Activated T-cell treated with anti-CD3 and anti-CD28 coated beads, Interleukin-2, amount 50 U/mL, for 72 hours (primary cell): ENCODE measurements at regions not wholly inside any gene's neighbourhood (a gene's known extent, or its start where the extent isn't known, plus 50 kb on each side); places are given as distances from the start of the nearest gene placed in this dataset.

Experiments used
- ATAC-seq, 2 donors: fragments of 150-1000 bp; cut with Tn5 transposase; replicated peaks in 1 of 2; 2 replicates each; pipeline ENCODE4 v1.10.0; 2021; ENCODE audit warnings: moderate library complexity in 2 of 2, mild to moderate bottlenecking in 1 of 2
- DNase-seq, 2 donors: peaks; one replicate each; pipeline ENCODE4 v3.0.0; 2021 to 2022; ENCODE audit warnings: mixed read lengths in 1 of 2
- H3K27ac Mint-ChIP-seq: one replicate; pipeline ENCODE4 v1.8.0; 2022; ENCODE audit warnings: mild to moderate bottlenecking, moderate library complexity, mixed read lengths
- H3K27me3 Mint-ChIP-seq: one replicate; pipeline ENCODE4 v1.8.0; 2022; ENCODE audit warnings: low read depth, mixed read lengths
- H3K36me3 Mint-ChIP-seq, 2 donors: one replicate each; pipeline ENCODE4 v1.8.0; 2022; ENCODE audit warnings: mixed read lengths in 2 of 2, mild to moderate bottlenecking in 1 of 2; ENCODE audit not compliant: insufficient read depth in 2 of 2
- H3K4me1 Mint-ChIP-seq: one replicate; pipeline ENCODE4 v1.8.0; 2022; ENCODE audit warnings: low read depth, mixed read lengths
- H3K4me3 Mint-ChIP-seq, 2 donors: one replicate each; pipeline ENCODE4 v1.8.0; 2022; ENCODE audit warnings: mild to moderate bottlenecking in 2 of 2, mixed read lengths in 2 of 2, moderate library complexity in 2 of 2
- H3K9me3 Mint-ChIP-seq, 2 donors: one replicate each; pipeline ENCODE4 v1.8.0; 2022; ENCODE audit warnings: mixed read lengths in 2 of 2

- Mint-ChIP-seq H3K27me3 (peaks cover 19% of the 10 kb centered on the region), H3K4me3 (no peak overlapping the region), H3K27ac (no peak overlapping the region), H3K36me3 (peaks cover 0 to 2% of the 10 kb centered on the region in 2 donors), H3K4me1 (no peaks in the 10 kb centered on the region), H3K9me3 (peaks cover 2% of the 10 kb centered on the region in 2 donors)
- no peak for ATAC-seq
- no peak for DNase-seq
These were observed 51.8 kb upstream of the CASZ1 start for GRCh38 chr1:10848109-10848684.

GRCh38 chr1:10850026-10850425 lies 53.6 kb upstream of the CASZ1 start:
- no peak for ATAC-seq
- Mint-ChIP-seq H3K27ac (no peak overlapping the region), H3K27me3 (peaks cover 4% of the 10 kb centered on the region), H3K4me1 (no peaks in the 10 kb centered on the region), H3K4me3 (no peak overlapping the region), H3K36me3 (no peaks in the 10 kb centered on the region), H3K9me3 (no peaks in the 10 kb centered on the region)
- no peak for DNase-seq

GRCh38 chr1:10851024-10852013 lies 54.9 kb upstream of the CASZ1 start:
- H3K4me3 Mint-ChIP-seq, result no peak overlapping the region
- ATAC-seq, result no peak
- no peaks in the 10 kb centered on the region for H3K36me3 Mint-ChIP-seq
- no peak for DNase-seq
- no peaks in the 10 kb centered on the region for H3K9me3 Mint-ChIP-seq
- H3K27ac Mint-ChIP-seq, result no peak overlapping the region
- peaks cover 6% of the 10 kb centered on the region for H3K27me3 Mint-ChIP-seq
- no peaks in the 10 kb centered on the region for H3K4me1 Mint-ChIP-seq

DNA sequence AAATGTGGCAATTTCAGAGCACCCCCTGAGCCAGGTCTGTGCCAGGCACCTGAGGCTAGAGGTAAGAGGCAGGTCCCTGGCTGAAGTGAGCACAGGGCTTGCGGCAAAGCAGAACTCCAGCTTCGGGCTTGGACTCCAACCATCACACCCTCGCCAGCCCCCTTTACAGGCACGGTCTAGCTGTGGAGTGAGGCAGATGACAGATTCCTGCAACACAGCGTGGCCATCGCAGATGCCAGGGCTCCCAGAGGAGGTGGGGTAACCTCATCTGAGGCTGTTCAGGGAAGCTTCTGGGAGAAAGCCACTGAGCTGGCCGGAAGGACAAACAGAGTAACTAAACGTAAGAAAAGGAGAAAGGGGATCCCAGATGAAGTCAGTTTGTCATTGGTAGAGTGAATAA lies 55.6 kb upstream of the CASZ1 start:
- Mint-ChIP-seq H3K36me3 (no peaks in the 10 kb centered on the region), H3K4me1 (no peaks in the 10 kb centered on the region), H3K27ac (no peak overlapping the region), H3K9me3 (no peaks in the 10 kb centered on the region), H3K27me3 (peaks cover 6% of the 10 kb centered on the region), H3K4me3 (no peak overlapping the region)
- ATAC-seq (no peak), DNase-seq (no peak)

GRCh38 chr1:10852486-10852885 lies 56.0 kb upstream of the CASZ1 start:
- ATAC-seq, result no peak

GRCh38 chr1:10852998-10853520 lies 56.6 kb upstream of the CASZ1 start:
- DNase-seq (no peak), ATAC-seq (no peak)
- H3K27me3 Mint-ChIP-seq, result peaks cover 6% of the 10 kb centered on the region
- no peaks in the 10 kb centered on the region for H3K9me3 Mint-ChIP-seq
- no peak overlapping the region for H3K4me3 Mint-ChIP-seq
- H3K4me1 Mint-ChIP-seq, result no peaks in the 10 kb centered on the region
- no peaks in the 10 kb centered on the region for H3K36me3 Mint-ChIP-seq
- no peak overlapping the region for H3K27ac Mint-ChIP-seq

More at GRCh38 chr1:10852486-10852885, 56.0 kb upstream of the CASZ1 start:
- Mint-ChIP-seq H3K36me3 (no peaks in the 10 kb centered on the region), H3K4me1 (no peaks in the 10 kb centered on the region), H3K9me3 (no peaks in the 10 kb centered on the region), H3K27ac (no peak overlapping the region), H3K27me3 (peaks cover 6% of the 10 kb centered on the region), H3K4me3 (no peak overlapping the region)
- no peak for DNase-seq

- no peak for DNase-seq
- peak in 1 of 2 donors; percentile 29 for ATAC-seq
- H3K36me3 Mint-ChIP-seq, result no peaks in the 10 kb centered on the region
- no peak overlapping the region for H3K4me3 Mint-ChIP-seq
- H3K27ac Mint-ChIP-seq, result no peak overlapping the region
- peaks cover 6% of the 10 kb centered on the region for H3K27me3 Mint-ChIP-seq
- H3K9me3 Mint-ChIP-seq, result no peaks in the 10 kb centered on the region
- no peaks in the 10 kb centered on the region for H3K4me1 Mint-ChIP-seq
These were observed 57.3 kb upstream of the CASZ1 start for GRCh38 chr1:10853701-10854100.

DNA sequence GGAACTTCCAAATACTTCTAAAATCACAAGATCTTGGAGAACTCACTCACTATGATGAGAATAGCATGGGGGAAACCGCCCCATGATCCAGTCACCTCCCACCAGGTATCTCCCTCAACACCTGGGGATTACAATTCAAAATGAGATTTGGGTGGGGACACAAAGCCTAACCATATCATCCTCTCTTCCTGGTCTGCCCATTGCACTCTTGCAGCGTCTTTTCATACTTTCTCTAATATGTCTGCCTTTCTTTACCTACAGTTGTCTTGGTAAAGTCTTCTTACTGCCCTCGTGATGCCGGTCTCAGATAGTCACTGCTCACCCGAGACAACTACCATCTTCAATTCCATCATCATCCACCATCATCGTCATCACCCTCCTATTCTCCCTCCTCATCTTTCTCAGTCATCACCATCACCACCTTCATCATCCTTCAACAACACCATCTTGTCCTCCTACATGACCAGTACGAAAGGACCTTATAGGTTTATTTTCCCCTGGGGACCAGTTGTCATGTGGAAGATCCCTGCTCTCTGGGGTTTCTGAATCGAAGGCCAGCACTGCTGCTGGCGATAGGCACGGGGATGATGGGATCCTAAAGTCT lies 58.5 kb upstream of the CASZ1 start:
- Mint-ChIP-seq H3K9me3 (no peaks in the 10 kb centered on the region), H3K36me3 (no peaks in the 10 kb centered on the region), H3K27me3 (peaks cover 11% of the 10 kb centered on the region), H3K4me3 (no peak overlapping the region), H3K4me1 (no peaks in the 10 kb centered on the region), H3K27ac (no peak overlapping the region)
- DNase-seq, result no peak
- ATAC-seq, result no peak

GRCh38 chr1:10856176-10856683 lies 59.8 kb upstream of the CASZ1 start:
- no peak overlapping the region for H3K27ac Mint-ChIP-seq

GRCh38 chr1:10856863-10857598 lies 60.6 kb upstream of the CASZ1 start:
- no peak for DNase-seq

More at GRCh38 chr1:10856176-10856683, 59.8 kb upstream of the CASZ1 start:
- ATAC-seq (no peak), DNase-seq (no peak)
- Mint-ChIP-seq H3K4me1 (no peaks in the 10 kb centered on the region), H3K4me3 (no peak overlapping the region), H3K27me3 (peaks cover 20% of the 10 kb centered on the region), H3K9me3 (no peaks in the 10 kb centered on the region), H3K36me3 (no peaks in the 10 kb centered on the region)

DNA sequence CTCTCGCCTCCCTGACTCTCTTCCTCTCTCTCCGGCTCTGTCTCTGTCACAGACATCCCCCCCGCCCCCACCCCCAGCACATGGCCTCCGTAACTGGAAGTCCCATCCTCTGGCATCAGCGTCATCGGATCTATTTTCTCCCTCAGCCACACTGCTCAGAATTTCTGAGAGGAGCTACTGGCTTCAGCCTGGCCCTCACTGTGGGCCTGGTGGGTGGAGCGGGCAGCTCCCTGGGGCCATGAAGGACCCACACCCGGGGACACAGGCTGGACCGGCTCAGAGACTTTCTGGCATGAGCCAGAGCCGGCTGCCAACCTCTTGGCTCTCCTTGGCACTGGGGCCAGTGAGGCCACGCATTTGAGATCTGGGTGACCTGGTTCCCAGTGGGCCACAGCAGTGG lies 61.2 kb upstream of the CASZ1 start:
- DNase-seq (no peak), ATAC-seq (no peak)
- H3K27ac Mint-ChIP-seq, result no peak overlapping the region
- peaks cover 21% of the 10 kb centered on the region for H3K27me3 Mint-ChIP-seq
- no peaks in the 10 kb centered on the region for H3K9me3 Mint-ChIP-seq
- H3K4me3 Mint-ChIP-seq, result no peak overlapping the region
- no peaks in the 10 kb centered on the region for H3K4me1 Mint-ChIP-seq
- H3K36me3 Mint-ChIP-seq, result no peaks in the 10 kb centered on the region

More at GRCh38 chr1:10856863-10857598, 60.6 kb upstream of the CASZ1 start:
- Mint-ChIP-seq H3K4me3 (no peak overlapping the region), H3K36me3 (no peaks in the 10 kb centered on the region), H3K9me3 (no peaks in the 10 kb centered on the region), H3K27ac (no peak overlapping the region), H3K4me1 (no peaks in the 10 kb centered on the region), H3K27me3 (peaks cover 20% of the 10 kb centered on the region)
- ATAC-seq, result no peak

DNA sequence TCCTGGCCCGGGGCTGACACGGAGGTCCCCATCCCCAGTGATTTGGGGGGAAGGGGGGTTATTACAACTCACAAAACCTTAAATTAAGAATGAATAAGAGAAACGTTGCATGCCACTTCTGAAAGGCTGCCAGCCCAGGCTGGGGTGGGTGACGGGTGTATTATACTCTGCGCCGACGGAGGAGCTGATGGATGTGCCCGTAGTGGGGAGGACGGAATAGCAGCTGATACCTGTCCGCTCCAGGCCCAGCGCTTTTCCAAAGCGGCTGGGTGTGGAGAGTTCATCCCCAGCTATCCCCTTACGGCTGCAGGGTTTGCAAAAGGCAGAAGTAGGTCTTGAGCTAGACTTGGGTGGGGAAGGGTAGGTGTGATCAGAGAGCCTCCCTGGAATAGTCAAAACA lies 63.8 kb upstream of the CASZ1 start:
- no peaks in the 10 kb centered on the region for H3K4me1 Mint-ChIP-seq
- H3K27me3 Mint-ChIP-seq, result peaks cover 45% of the 10 kb centered on the region
- no peaks in the 10 kb centered on the region for H3K36me3 Mint-ChIP-seq
- ATAC-seq, result no peak
- H3K9me3 Mint-ChIP-seq, result no peaks in the 10 kb centered on the region
- no peak overlapping the region for H3K27ac Mint-ChIP-seq
- no peak overlapping the region for H3K4me3 Mint-ChIP-seq
- no peak for DNase-seq
